GM12872 (cell line): ENCODE measurements at regions not wholly inside any gene's neighbourhood (a gene's known extent, or its start where the extent isn't known, plus 50 kb on each side); places are given as distances from the start of the nearest gene placed in this dataset.

Experiments used
- CTCF ChIP-seq: IDR thresholded peaks from 3 replicates; pipeline ENCODE4 v1.5.1; 2011; ENCODE audit warnings: low read depth, mild to moderate bottlenecking, low read length, moderate library complexity; ENCODE audit not compliant: insufficient read depth

GRCh38 chr16:16917191-16917785 is 538.3 kb downstream of the NPIPA7 start:
- TF ChIP-seq CTCF, result no peak

DNA sequence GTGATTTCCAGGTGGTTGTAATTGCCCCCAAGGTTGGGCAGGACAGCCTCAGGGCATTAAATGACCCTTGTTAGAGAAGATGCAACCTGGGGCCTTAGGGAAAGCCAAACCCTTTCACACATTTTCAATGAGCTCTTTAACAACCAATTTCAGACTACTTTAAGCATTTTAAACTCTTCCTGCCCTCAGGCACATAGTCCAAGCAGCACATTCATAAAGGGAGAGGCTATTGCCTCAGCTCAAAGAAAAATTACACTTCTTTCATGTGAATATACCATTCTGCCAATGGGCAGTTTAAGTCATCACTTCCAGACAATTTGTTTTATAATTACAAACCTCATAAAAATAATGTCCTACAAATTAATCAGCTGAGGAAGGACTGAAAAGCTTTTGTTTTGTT is 544.5 kb downstream of the NPIPA7 start:
- no peak for TF ChIP-seq CTCF

DNA sequence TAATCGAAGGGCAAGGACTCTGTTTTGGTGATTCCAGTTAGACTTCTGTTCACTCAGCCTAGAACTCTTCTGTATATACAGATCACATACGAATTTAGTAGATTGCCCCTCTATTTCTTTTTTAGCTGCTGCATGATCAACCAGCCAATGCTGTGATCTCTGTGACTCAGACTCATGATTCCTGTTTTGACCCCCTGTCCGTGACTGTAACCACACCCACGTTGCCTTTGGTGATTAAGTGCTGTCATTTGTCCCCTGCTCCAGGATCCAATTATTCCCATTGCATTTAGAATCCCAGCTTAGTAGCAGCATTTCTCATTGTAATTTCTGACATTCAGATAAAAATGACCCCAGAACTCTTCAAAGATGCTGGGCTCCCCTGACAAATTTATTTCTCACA is 545.7 kb downstream of the NPIPA7 start:
- no peak for TF ChIP-seq CTCF

DNA sequence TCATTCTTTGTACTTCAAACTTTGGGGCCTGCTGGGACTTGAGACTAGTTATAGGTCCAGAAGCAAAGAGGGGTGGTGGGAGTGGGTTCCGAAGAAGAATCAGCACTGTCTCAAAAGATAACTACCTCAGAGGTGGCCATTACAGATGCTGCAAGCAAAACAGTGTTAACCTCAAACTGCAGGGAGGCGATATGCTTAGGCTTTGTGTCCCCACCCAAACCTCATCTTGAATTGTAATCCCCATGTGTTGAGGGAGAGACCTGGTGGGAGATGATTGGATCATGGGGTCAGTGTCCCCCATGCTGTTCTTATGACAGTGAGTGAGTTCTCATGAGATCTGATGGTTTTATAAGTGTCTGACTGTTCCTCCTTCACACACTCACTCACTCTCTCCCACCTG is 545.3 kb downstream of the XYLT1 start:
- no peak for TF ChIP-seq CTCF

- TF ChIP-seq CTCF, result no peak
Observed at GRCh38 chr16:16928532-16929109, 542.1 kb downstream of the XYLT1 start.

DNA sequence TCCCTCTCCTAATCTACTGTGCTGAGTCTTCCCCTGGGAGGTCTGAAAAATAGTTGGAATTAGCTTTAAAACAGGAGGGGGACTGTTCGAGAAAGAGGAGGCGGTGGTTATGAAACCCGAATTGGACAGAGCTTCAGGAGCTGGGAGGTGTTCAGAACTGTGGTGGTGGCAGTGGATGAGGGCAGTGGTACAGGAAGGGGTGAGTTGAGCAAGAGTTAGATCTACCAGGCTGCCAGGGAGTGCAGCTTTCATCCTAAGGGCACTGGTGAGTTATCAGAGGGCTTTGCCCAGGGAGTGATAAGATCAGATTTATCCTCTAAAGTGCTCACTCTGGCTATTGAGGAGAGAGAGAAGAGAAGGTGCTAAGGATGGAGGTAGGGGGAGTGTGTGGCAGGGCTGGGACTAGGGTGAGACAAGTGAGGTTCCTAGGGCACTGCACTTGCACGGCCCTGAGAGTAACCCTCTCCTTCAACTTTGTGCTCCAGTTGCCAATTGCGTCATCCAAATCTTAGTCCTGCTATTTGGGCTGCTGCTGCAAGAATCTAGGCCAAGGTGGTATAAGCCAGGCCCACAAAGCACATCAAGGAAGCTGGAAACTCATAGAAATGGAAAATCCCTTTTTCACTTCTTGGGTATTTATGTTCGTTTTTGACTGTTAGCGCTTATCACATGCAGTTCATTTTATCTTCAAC is 540.3 kb downstream of the XYLT1 start:
- TF ChIP-seq CTCF, result no peak

- TF ChIP-seq CTCF, result no peak
Observed at GRCh38 chr16:16933861-16934260, 536.9 kb downstream of the XYLT1 start.
